SK-N-SH treated with all-trans-retinoic acid at 6 μM for 48 hours (cell line): ENCODE measurements at regions not wholly inside any gene's neighbourhood (a gene's known extent, or its start where the extent isn't known, plus 50 kb on each side); places are given as distances from the start of the nearest gene placed in this dataset.

Experiments used
- ARNTL ChIP-seq: fragments of 450-650 bp; formaldehyde crosslinking; IDR thresholded peaks from 2 replicates; pipeline ENCODE4 v1.5.0; 2020; ENCODE audit warnings: low read depth, mild to moderate bottlenecking, moderate library complexity, borderline replicate concordance
- GLIS3 ChIP-seq: fragments of 250-450 bp; sonication (Bioruptor Pico); IDR thresholded peaks from 2 replicates; pipeline ENCODE4 v1.5.0; 2020; ENCODE audit warnings: mild to moderate bottlenecking, moderate library complexity
- OSR1 ChIP-seq: fragments of 250-450 bp; sonication (Bioruptor Pico); IDR thresholded peaks from 2 replicates; pipeline ENCODE4 v1.8.0; 2022; ENCODE audit warnings: moderate library complexity, mild to moderate bottlenecking, inconsistent platforms
- RARB ChIP-seq: fragments of 250-450 bp; sonication (Bioruptor Pico); IDR thresholded peaks from 2 replicates; pipeline ENCODE4 v1.8.0; 2021; ENCODE audit warnings: mild to moderate bottlenecking, moderate library complexity
- SNAI2 ChIP-seq: fragments of 250-450 bp; sonication (Bioruptor Pico); IDR thresholded peaks from 2 replicates; pipeline ENCODE4 v1.5.0; 2020; ENCODE audit warnings: mild to moderate bottlenecking, moderate library complexity
- ZC3H10 ChIP-seq: fragments of 250-450 bp; sonication (Bioruptor Pico); IDR thresholded peaks from 2 replicates; pipeline ENCODE4 v1.5.1; 2021; ENCODE audit warnings: mild to moderate bottlenecking, moderate library complexity
- ZFP3 ChIP-seq: fragments of 250-450 bp; sonication (Bioruptor Pico); IDR thresholded peaks from 2 replicates; pipeline ENCODE4 v1.5.0; 2020; ENCODE audit warnings: mild to moderate bottlenecking, moderate library complexity
- ZNF565 ChIP-seq: fragments of 450-650 bp; formaldehyde crosslinking; conservative IDR thresholded peaks from 2 replicates; pipeline ENCODE4 v1.5.0; 2020; ENCODE audit warnings: low read depth, mild to moderate bottlenecking, moderate library complexity
- ZNF70 ChIP-seq: fragments of 450-650 bp; formaldehyde crosslinking; IDR thresholded peaks from 2 replicates; pipeline ENCODE4 v1.5.0; 2020; ENCODE audit warnings: mild to moderate bottlenecking, moderate library complexity
- TF ChIP-seq, protein P1 (sequence below): fragments of 250-450 bp; sonication (Bioruptor Pico); IDR thresholded peaks from 2 replicates; pipeline ENCODE4 v1.5.1; 2020; ENCODE audit warnings: low read depth, mild to moderate bottlenecking, moderate library complexity
- TF ChIP-seq, protein P2 (sequence below): fragments of 250-450 bp; sonication (Bioruptor Pico); IDR thresholded peaks from 2 replicates; pipeline ENCODE4 v1.8.0; 2020; ENCODE audit warnings: mild to moderate bottlenecking, moderate library complexity, borderline replicate concordance
- TF ChIP-seq, protein P3 (sequence below): fragments of 250-450 bp; sonication (Bioruptor Pico); IDR thresholded peaks from 2 replicates; pipeline ENCODE4 v1.5.1; 2021; ENCODE audit warnings: mild to moderate bottlenecking, moderate library complexity

DNA sequence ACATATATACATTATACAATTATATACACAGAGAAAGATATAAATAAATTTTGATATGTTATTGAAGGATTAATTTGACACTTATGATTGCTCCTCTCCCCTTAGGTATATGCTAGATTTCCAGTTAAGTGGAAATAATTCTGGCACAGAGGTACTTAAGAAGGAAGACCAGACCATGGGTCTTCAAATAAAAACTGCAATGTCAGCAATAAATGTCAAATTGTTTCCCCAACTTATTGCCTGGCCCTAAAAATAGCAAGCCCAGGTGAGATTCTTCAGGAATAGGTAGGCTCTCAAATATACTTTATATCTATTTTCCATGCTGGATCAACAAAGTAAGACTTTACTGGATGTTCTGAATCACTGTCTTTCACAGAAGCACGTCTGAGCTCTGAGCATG is 551.3 kb upstream of the STEAP1 start:
- TF ChIP-seq ZC3H10 (CRISPR knock-in tag), result no peak
- TF ChIP-seq, protein P1, sequence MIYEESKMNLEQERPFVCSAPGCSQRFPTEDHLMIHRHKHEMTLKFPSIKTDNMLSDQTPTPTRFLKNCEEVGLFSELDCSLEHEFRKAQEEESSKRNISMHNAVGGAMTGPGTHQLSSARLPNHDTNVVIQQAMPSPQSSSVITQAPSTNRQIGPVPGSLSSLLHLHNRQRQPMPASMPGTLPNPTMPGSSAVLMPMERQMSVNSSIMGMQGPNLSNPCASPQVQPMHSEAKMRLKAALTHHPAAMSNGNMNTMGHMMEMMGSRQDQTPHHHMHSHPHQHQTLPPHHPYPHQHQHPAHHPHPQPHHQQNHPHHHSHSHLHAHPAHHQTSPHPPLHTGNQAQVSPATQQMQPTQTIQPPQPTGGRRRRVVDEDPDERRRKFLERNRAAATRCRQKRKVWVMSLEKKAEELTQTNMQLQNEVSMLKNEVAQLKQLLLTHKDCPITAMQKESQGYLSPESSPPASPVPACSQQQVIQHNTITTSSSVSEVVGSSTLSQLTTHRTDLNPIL (CRISPR knock-in tag), result no peak
- TF ChIP-seq OSR1 (CRISPR knock-in tag), result no peak
- TF ChIP-seq RARB (CRISPR knock-in tag), result no peak
- TF ChIP-seq ZNF70 (CRISPR knock-in tag), result no peak
- TF ChIP-seq, protein P2, sequence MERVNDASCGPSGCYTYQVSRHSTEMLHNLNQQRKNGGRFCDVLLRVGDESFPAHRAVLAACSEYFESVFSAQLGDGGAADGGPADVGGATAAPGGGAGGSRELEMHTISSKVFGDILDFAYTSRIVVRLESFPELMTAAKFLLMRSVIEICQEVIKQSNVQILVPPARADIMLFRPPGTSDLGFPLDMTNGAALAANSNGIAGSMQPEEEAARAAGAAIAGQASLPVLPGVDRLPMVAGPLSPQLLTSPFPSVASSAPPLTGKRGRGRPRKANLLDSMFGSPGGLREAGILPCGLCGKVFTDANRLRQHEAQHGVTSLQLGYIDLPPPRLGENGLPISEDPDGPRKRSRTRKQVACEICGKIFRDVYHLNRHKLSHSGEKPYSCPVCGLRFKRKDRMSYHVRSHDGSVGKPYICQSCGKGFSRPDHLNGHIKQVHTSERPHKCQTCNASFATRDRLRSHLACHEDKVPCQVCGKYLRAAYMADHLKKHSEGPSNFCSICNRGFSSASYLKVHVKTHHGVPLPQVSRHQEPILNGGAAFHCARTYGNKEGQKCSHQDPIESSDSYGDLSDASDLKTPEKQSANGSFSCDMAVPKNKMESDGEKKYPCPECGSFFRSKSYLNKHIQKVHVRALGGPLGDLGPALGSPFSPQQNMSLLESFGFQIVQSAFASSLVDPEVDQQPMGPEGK, result no peak
- no peak for TF ChIP-seq ARNTL (CRISPR knock-in tag)
- no peak for TF ChIP-seq ZFP3 (CRISPR knock-in tag)
- no peak for TF ChIP-seq ZNF565 (CRISPR knock-in tag)
- no peak for TF ChIP-seq GLIS3 (CRISPR knock-in tag)
- no peak for TF ChIP-seq SNAI2 (CRISPR knock-in tag)
- TF ChIP-seq, protein P3, sequence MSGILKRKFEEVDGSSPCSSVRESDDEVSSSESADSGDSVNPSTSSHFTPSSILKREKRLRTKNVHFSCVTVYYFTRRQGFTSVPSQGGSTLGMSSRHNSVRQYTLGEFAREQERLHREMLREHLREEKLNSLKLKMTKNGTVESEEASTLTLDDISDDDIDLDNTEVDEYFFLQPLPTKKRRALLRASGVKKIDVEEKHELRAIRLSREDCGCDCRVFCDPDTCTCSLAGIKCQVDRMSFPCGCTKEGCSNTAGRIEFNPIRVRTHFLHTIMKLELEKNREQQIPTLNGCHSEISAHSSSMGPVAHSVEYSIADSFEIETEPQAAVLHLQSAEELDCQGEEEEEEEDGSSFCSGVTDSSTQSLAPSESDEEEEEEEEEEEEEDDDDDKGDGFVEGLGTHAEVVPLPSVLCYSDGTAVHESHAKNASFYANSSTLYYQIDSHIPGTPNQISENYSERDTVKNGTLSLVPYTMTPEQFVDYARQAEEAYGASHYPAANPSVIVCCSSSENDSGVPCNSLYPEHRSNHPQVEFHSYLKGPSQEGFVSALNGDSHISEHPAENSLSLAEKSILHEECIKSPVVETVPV, result no peak
